ENCODE measurements at regions not wholly inside any gene's neighbourhood (a gene's known extent, or its start where the extent isn't known, plus 50 kb on each side); places are given as distances from the start of the nearest gene placed in this dataset.

- no peak overlapping the region for H3K4me3 ChIP-seq
- H3K36me3 ChIP-seq: no peaks in the 10 kb centered on the region
- no peak overlapping the region for H3K27ac ChIP-seq
- H3K27me3 ChIP-seq: no peaks in the 10 kb centered on the region
- H3K4me1 ChIP-seq: no peaks in the 10 kb centered on the region
- no peak for DNase-seq
- no peaks in the 10 kb centered on the region for H3K9me3 ChIP-seq (replicated peaks)
Measured at GRCh38 chr11:127587511-127587910, 586.9 kb upstream of the KIRREL3 start.

- Histone ChIP-seq H3K27me3 (no peaks in the 10 kb centered on the region), H3K4me1 (no peaks in the 10 kb centered on the region), H3K36me3 (no peaks in the 10 kb centered on the region), H3K4me3 (no peak overlapping the region), H3K27ac (no peak overlapping the region), H3K9me3 (replicated peaks) (no peaks in the 10 kb centered on the region)
- DNase-seq: no peak
Measured at GRCh38 chr11:127576210-127576609, 575.6 kb upstream of the KIRREL3 start.

DNA sequence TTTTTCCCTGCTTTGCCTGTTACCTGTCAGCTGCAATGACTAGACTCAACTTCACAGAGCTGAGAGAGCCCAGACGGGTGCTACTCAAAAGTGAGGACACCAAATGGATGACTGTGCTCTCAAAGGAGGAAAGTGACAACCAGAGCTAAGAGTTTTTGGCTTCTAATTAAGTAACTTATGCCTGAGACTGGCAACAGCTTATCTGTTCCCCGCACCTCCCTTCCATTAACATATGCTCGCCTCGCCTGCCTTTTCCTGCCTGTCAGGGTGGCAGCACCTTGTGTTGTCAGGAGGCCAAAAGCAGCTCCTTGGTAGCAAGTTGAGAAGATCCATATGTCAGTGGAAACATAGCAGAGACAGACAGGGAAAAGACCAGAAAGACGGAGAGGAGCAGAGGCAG is 573.9 kb upstream of the KIRREL3 start:
- Histone ChIP-seq H3K4me3 (no peak overlapping the region), H3K27me3 (no peaks in the 10 kb centered on the region), H3K4me1 (no peaks in the 10 kb centered on the region), H3K27ac (no peak overlapping the region), H3K36me3 (no peaks in the 10 kb centered on the region), H3K9me3 (replicated peaks) (no peaks in the 10 kb centered on the region)
- DNase-seq: no peak

DNA sequence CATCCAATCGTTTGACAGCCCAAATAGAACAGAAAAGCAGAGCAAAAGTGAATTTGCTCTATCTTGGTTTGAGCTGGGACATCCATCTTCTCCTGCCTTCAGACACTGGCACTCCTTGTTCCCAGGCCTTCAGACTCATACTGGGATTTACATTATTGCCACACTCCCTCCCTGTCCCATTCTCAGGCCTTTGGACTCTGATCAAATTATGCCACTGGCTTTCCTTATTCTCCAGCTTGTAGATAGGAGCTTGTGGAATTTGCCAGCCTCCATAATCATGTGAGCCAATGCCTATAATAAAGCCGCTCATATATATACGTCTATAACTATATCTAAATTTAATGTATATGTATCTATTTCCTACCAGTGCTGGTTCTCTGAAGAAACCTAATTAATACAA is 568.3 kb upstream of the KIRREL3 start:
- Histone ChIP-seq H3K9me3 (replicated peaks) (no peaks in the 10 kb centered on the region), H3K4me1 (0 out of 2 replicates have a peak, but pooled peaks cover 6% of the 10 kb centered on the region), H3K4me3 (no peak overlapping the region), H3K36me3 (no peaks in the 10 kb centered on the region), H3K27ac (no peak overlapping the region), H3K27me3 (no peaks in the 10 kb centered on the region)
- DNase-seq: no peak

DNA sequence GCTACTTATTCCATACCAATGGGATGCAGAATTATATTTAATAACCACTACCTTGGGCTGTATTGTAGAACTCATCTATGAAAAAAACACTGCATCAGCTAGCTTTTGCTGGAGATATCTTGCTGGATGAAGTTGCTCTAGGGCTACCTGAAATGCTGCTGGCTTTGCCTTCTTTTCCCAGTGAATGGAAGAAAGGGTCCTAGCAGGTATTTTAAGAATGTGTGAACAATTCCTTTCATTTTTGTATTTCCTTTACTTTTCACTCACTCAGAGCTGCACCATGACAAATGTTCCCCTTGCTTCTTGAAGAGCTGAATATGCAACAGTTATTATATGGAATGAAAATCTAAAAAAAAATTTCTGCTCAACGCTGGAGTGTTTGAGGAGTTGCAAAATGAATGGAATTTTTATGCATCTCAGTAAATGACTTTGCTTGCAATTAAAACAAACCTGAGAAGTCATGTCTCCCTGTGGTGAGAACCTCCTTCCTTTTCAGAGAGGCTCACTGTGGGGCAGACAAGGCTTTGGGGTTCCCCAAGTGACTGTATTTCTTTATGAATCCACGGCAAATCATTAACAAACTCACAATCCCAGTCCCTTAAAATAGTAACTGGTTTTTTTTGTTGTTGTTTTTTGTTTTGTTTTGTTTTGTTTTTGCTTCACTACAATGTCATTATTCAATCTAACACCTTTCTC is 566.8 kb upstream of the KIRREL3 start:
- H3K27ac ChIP-seq: no peak overlapping the region

GRCh38 chr11:127564810-127565209 is 564.2 kb upstream of the KIRREL3 start:
- no peaks in the 10 kb centered on the region for H3K27me3 ChIP-seq
- 0 out of 2 replicates have a peak, but pooled peaks cover 6% of the 10 kb centered on the region for H3K4me1 ChIP-seq
- H3K4me3 ChIP-seq: no peak overlapping the region
- peak; percentile 23 to 54 for DNase-seq
- peak overlapping the region; percentile 47 for H3K27ac ChIP-seq
- H3K9me3 ChIP-seq (replicated peaks): no peaks in the 10 kb centered on the region
- no peaks in the 10 kb centered on the region for H3K36me3 ChIP-seq

More for the DNA sequence above, 566.8 kb upstream of the KIRREL3 start:
- Histone ChIP-seq H3K4me3 (no peak overlapping the region), H3K27me3 (no peaks in the 10 kb centered on the region), H3K9me3 (replicated peaks) (no peaks in the 10 kb centered on the region), H3K36me3 (no peaks in the 10 kb centered on the region), H3K4me1 (0 out of 2 replicates have a peak, but pooled peaks cover 6% of the 10 kb centered on the region)
- DNase-seq: no peak

DNA sequence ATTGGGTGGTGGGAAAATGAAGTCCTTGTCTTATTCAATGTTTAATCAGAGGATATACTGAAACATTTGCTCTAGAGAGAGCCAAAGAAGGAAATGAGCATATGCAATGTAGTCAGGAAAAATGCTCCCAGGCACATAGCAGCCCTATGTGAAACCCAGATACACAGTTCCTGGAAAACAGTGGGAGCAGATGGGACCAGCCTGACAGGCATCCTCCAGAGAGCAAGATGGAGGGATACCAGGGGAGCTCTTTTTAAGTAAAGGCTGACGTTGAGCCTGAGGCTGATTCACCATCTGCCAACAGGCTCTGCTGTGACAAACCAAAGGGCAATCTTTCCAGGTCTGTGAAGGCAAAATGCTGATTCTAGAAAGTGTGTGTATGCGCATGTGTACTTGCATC is 559.4 kb upstream of the KIRREL3 start:
- no peak overlapping the region for H3K27ac ChIP-seq
- 0 out of 2 replicates have a peak, but pooled peaks cover 3% of the 10 kb centered on the region for H3K4me1 ChIP-seq
- H3K36me3 ChIP-seq: no peaks in the 10 kb centered on the region
- no peak overlapping the region for H3K4me3 ChIP-seq
- DNase-seq: no peak
- no peaks in the 10 kb centered on the region for H3K27me3 ChIP-seq
- H3K9me3 ChIP-seq (replicated peaks): no peaks in the 10 kb centered on the region

DNA sequence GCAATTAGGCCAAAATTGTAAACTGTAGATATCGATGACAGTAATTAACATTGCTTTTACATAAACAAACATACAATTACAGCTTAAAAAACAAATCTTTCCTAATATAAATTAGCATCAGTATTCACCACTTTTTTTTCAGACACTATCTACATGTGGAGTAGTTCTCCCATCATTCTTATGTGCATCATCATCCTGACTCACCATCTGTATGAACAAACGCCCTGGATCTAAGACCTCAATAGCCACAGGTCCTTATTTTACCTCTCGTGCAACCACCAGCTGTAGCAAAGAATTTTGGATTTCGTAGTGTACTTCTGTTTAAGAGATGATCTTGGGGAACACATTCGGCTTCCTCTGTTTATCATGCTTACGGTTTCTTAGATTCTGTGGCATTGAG is 551.9 kb upstream of the KIRREL3 start:
- DNase-seq: no peak
- Histone ChIP-seq H3K27ac (no peak overlapping the region), H3K4me3 (no peak overlapping the region), H3K4me1 (no peaks in the 10 kb centered on the region), H3K36me3 (no peaks in the 10 kb centered on the region), H3K27me3 (no peaks in the 10 kb centered on the region), H3K9me3 (replicated peaks) (no peaks in the 10 kb centered on the region)

GRCh38 chr11:127531167-127531566 is 530.6 kb upstream of the KIRREL3 start:
- Histone ChIP-seq H3K4me3 (no peak overlapping the region), H3K27me3 (no peaks in the 10 kb centered on the region), H3K36me3 (no peaks in the 10 kb centered on the region), H3K4me1 (no peaks in the 10 kb centered on the region), H3K9me3 (replicated peaks) (no peaks in the 10 kb centered on the region), H3K27ac (no peak overlapping the region)
- no peak for DNase-seq

GRCh38 chr11:127528297-127528696 is 527.7 kb upstream of the KIRREL3 start:
- H3K36me3 ChIP-seq: no peaks in the 10 kb centered on the region
- no peak for DNase-seq
- no peak overlapping the region for H3K27ac ChIP-seq
- no peaks in the 10 kb centered on the region for H3K9me3 ChIP-seq (replicated peaks)
- no peaks in the 10 kb centered on the region for H3K27me3 ChIP-seq
- no peaks in the 10 kb centered on the region for H3K4me1 ChIP-seq
- H3K4me3 ChIP-seq: no peak overlapping the region

DNA sequence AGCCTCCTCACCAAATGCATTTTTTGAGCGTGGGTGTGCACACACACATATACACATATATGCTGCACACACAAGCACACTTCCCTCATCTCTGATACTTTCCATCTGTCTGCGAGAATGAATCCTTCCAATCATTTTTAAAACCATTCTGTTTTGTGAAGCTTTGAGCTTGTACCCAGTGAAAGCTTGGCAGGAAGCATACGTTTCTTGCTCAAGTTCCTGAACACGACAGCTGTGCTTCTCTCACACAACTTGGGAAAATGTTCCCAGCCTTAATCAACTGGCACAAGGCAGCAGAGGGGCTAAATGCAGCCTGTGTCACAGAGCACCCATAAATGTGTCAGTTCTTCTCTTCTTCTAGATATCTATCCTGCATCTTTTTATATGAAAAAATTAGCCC is 524.0 kb upstream of the KIRREL3 start:
- H3K4me3 ChIP-seq: no peak overlapping the region
- no peaks in the 10 kb centered on the region for H3K27me3 ChIP-seq
- H3K36me3 ChIP-seq: no peaks in the 10 kb centered on the region
- DNase-seq: no peak
- no peak overlapping the region for H3K27ac ChIP-seq
- no peaks in the 10 kb centered on the region for H3K9me3 ChIP-seq (replicated peaks)
- no peaks in the 10 kb centered on the region for H3K4me1 ChIP-seq

GRCh38 chr11:127521413-127521812 is 520.8 kb upstream of the KIRREL3 start:
- Histone ChIP-seq H3K27ac (no peak overlapping the region), H3K9me3 (replicated peaks) (no peaks in the 10 kb centered on the region), H3K4me3 (no peak overlapping the region), H3K27me3 (no peaks in the 10 kb centered on the region), H3K36me3 (no peaks in the 10 kb centered on the region), H3K4me1 (no peaks in the 10 kb centered on the region)
- DNase-seq: no peak

DNA sequence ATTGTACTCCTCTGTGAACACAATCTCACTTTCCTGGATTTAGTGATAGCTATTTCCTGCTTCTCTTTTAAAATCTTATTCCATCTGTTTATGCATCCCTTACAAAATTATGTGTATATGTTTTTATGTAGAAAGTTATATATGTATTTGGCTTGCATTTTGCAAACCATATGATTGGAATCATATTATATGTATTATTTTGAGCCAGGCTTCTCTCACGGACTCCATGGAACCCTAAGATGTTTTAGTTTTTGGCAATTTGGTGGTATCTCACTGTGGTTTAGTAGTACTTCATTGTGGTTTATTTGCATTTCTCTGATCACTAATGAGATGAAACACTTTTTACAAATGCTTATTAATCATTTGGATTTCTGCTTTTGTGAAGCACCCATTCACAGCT is 507.3 kb upstream of the KIRREL3 start:
- no peaks in the 10 kb centered on the region for H3K27me3 ChIP-seq
- no peaks in the 10 kb centered on the region for H3K9me3 ChIP-seq (replicated peaks)
- H3K4me3 ChIP-seq: no peak overlapping the region
- no peak for DNase-seq
- H3K27ac ChIP-seq: no peak overlapping the region
- no peaks in the 10 kb centered on the region for H3K36me3 ChIP-seq
- no peaks in the 10 kb centered on the region for H3K4me1 ChIP-seq

DNA sequence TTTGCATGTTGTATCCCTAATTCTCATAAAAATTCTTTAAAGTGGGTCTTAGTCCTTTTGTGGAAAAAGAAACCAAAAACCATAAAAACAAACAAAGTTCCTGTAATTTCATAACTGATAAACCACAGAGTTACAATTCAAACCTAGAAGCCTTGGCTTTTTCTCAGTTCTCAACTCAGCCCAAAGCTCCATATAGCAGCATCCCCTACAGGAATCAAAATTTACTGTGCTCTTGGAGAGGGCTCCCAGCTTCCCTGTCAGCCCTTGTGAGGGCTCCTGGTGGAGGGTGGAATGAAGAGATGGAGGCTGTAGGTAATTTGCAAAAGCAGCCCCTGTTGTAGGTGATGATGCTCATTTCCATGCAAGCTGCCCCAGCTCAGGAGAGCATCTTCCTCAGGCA is 506.1 kb upstream of the KIRREL3 start:
- H3K27me3 ChIP-seq: no peaks in the 10 kb centered on the region
- no peak for DNase-seq
- H3K36me3 ChIP-seq: no peaks in the 10 kb centered on the region
- no peak overlapping the region for H3K27ac ChIP-seq
- no peak overlapping the region for H3K4me3 ChIP-seq
- no peaks in the 10 kb centered on the region for H3K9me3 ChIP-seq (replicated peaks)
- H3K4me1 ChIP-seq: no peaks in the 10 kb centered on the region

- no peak overlapping the region for H3K27ac ChIP-seq
- no peak overlapping the region for H3K4me3 ChIP-seq
- H3K27me3 ChIP-seq: no peaks in the 10 kb centered on the region
- H3K36me3 ChIP-seq: no peaks in the 10 kb centered on the region
- no peaks in the 10 kb centered on the region for H3K9me3 ChIP-seq (replicated peaks)
- H3K4me1 ChIP-seq: no peaks in the 10 kb centered on the region
- no peak for DNase-seq
Measured at GRCh38 chr11:127506126-127506525, 505.6 kb upstream of the KIRREL3 start.

DNA sequence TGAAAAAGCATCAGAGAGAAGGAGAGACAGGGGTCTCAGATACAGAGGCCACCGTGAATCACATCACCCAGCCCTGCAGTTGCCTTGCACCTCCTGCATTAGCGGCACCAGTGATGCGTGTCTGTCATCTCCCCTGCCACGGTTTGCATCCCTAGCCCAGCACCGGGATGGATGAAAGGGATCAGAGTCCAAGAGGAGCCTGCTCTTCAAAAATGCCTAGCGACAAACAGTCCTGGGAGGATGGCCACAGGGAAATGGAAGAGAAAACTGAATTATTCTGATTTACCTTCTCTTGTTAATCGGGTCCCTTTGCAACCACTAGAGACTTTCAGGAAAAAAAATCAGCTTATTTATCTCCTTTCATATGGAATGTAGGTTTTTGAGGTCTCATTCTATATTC is 495.6 kb upstream of the KIRREL3 start:
- Histone ChIP-seq H3K27ac (no peak overlapping the region), H3K36me3 (no peaks in the 10 kb centered on the region), H3K4me1 (no peaks in the 10 kb centered on the region), H3K4me3 (no peak overlapping the region), H3K9me3 (replicated peaks) (no peaks in the 10 kb centered on the region), H3K27me3 (no peaks in the 10 kb centered on the region)
- no peak for DNase-seq

All from SJCRH30 (cell line).